GM12891 (cell line): ENCODE measurements at regions not wholly inside any gene's neighbourhood (a gene's known extent, or its start where the extent isn't known, plus 50 kb on each side); places are given as distances from the start of the nearest gene placed in this dataset.

Experiments
- PAX5 ChIP-seq: IDR thresholded peaks from 2 replicates; pipeline ENCODE4 v1.6.1; 2011; ENCODE audit warnings: low read length, moderate library complexity, mild to moderate bottlenecking; ENCODE audit not compliant: insufficient read depth, severe bottlenecking
- POLR2A ChIP-seq: IDR thresholded peaks from 2 replicates; pipeline ENCODE4 v1.6.1; 2011; ENCODE audit warnings: low read depth, low read length, control low read depth
- POLR2AphosphoS5 ChIP-seq: IDR thresholded peaks from 2 replicates; pipeline ENCODE4 v1.6.1; 2011; ENCODE audit warnings: low read depth, low read length, control low read depth
- POU2F2 ChIP-seq: IDR thresholded peaks from 2 replicates; pipeline ENCODE4 v1.6.1; 2011; ENCODE audit warnings: low read depth, mild to moderate bottlenecking, control low read depth, low read length, moderate library complexity
- SPI1 ChIP-seq: IDR thresholded peaks from 2 replicates; pipeline ENCODE4 v1.6.1; 2011; ENCODE audit warnings: low read depth, low read length, control low read depth
- TAF1 ChIP-seq: IDR thresholded peaks from 2 replicates; pipeline ENCODE4 v1.6.1; 2011; ENCODE audit warnings: low read depth, low read length, control low read depth

DNA sequence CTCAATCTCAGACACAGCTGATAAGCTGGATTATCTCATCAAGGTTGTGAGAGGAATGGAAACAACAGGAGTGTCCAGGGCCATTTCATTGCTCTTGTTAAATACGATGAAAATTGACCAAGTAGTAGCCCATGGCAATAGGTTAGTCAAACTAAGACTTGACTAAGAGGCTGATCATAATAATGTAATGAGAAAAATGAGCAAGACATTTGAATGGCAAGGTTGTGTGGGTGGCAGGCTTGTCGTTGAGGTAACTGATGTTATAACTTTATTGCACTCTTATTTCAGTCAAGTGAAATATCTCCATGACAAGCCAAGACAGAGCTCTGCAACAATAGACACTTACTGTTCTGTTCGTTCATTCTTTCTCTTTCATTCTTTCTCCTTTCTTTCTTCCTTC lies 532.0 kb downstream of the GATA3 start:
- TF ChIP-seq POLR2A (no peak), SPI1 (no peak), TAF1 (no peak), POLR2AphosphoS5 (no peak), PAX5 (no peak), POU2F2 (no peak)
